ENCODE measurements at regions not wholly inside any gene's neighbourhood (a gene's known extent, or its start where the extent isn't known, plus 50 kb on each side); places are given as distances from the start of the nearest gene placed in this dataset.

DNA sequence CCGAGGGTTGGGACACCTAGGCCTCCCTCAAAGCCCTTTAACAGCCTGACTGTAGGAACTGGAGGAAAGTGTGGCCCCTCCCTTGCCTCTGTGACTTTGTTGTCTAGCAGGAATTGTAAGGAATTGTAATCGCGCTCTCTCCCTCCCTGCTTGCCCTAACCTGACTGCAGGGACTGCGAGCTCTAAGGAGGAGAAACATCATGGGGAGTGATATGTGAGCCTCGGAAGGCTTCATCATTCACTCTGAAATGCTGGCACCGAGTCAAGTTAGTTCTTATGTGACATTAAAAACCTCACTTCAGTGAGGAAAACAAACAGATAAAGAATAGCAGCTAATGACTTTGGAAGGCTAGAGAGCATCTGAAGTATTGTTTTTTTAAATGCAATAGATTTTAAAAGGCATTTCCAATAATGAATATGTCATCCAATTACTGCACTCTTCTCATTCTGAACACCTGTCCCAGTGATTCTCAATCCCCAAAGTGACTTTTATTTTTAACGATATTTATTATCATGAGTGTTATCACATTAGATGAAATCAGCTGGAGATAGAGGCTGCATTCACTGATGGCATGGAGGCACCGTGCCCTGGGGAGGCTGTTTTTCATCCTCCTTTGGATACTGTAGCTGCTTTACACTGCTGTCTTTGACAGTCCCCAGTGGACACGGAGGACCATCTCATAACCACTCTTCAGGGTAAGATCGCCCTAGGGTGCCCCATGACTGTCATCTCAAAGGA lies 58.5 kb upstream of the NTM start:
- Histone ChIP-seq H3K4me3 (ENCODE audit: low read depth, low read length, poor library complexity, severe bottlenecking) (no peak overlapping the region), H4K20me1 (ENCODE audit: insufficient read depth, low read length) (no peaks in the 10 kb centered on the region), H2AFZ (ENCODE audit: low read length) (no peak overlapping the region), H3K79me2 (ENCODE audit: insufficient read depth, low read length) (no peaks in the 10 kb centered on the region), H3K4me1 (ENCODE audit: insufficient read depth, low read length, severe bottlenecking) (no peaks in the 10 kb centered on the region), H3K27ac (ENCODE audit: low read depth, low read length, poor library complexity, severe bottlenecking) (no peak overlapping the region), H3K9me2 (ENCODE audit: low read depth, low read length) (no peaks in the 10 kb centered on the region), H3F3A (ENCODE audit: insufficient read depth, low read length) (no peaks in the 10 kb centered on the region), H3K4me2 (ENCODE audit: low read length) (no peak overlapping the region), H3K36me3 (ENCODE audit: insufficient read depth, low read length) (no peaks in the 10 kb centered on the region), H3K27me3 (ENCODE audit: insufficient read depth, low read length) (no peaks in the 10 kb centered on the region), H3K9ac (ENCODE audit: low read length) (no peak overlapping the region), H3K9me3 (ENCODE audit: low read length) (no peaks in the 10 kb centered on the region)
- TF ChIP-seq, protein P1, sequence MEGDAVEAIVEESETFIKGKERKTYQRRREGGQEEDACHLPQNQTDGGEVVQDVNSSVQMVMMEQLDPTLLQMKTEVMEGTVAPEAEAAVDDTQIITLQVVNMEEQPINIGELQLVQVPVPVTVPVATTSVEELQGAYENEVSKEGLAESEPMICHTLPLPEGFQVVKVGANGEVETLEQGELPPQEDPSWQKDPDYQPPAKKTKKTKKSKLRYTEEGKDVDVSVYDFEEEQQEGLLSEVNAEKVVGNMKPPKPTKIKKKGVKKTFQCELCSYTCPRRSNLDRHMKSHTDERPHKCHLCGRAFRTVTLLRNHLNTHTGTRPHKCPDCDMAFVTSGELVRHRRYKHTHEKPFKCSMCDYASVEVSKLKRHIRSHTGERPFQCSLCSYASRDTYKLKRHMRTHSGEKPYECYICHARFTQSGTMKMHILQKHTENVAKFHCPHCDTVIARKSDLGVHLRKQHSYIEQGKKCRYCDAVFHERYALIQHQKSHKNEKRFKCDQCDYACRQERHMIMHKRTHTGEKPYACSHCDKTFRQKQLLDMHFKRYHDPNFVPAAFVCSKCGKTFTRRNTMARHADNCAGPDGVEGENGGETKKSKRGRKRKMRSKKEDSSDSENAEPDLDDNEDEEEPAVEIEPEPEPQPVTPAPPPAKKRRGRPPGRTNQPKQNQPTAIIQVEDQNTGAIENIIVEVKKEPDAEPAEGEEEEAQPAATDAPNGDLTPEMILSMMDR (IDR thresholded peaks at IDR 0.05; ENCODE audit: low read length), result no peak
- no peak for TF ChIP-seq EZH2 (IDR thresholded peaks at IDR 0.05; ENCODE audit: borderline replicate concordance, low read length)

All from OCI-LY1 (cell line).